ENCODE measurements at regions not wholly inside any gene's neighbourhood (a gene's known extent, or its start where the extent isn't known, plus 50 kb on each side); places are given as distances from the start of the nearest gene placed in this dataset.
"Not testable (repeated sequence)": the region's sequence is repeated elsewhere in the genome, so short reads cannot be mapped to it uniquely, and the experiment has no call there.

- no peak overlapping the region for H3K4me3 ChIP-seq (ENCODE audit: low read depth, low read length)
- TF ChIP-seq CTCF (IDR thresholded peaks at IDR 0.05; ENCODE audit: insufficient read depth, low read depth, low read length, missing control alignments) = no peak
- no peak for DNase-seq (ENCODE audit: low read depth)
Observed at GRCh38 chr18:70600225-70600925, 311.5 kb downstream of the SOCS6 start.

- H3K4me3 ChIP-seq (ENCODE audit: low read depth, low read length) = no peak overlapping the region
Observed at GRCh38 chr18:70598406-70598805, 309.6 kb downstream of the SOCS6 start.

GRCh38 chr18:70582981-70583380, 294.1 kb downstream of the SOCS6 start:
- DNase-seq (ENCODE audit: low read depth) = no peak
- H3K4me3 ChIP-seq (ENCODE audit: low read depth, low read length) = no peak overlapping the region
- TF ChIP-seq CTCF (IDR thresholded peaks at IDR 0.05; ENCODE audit: insufficient read depth, low read depth, low read length, missing control alignments) = no peak

More at GRCh38 chr18:70598406-70598805, 309.6 kb downstream of the SOCS6 start:
- DNase-seq (ENCODE audit: low read depth) = no peak
- TF ChIP-seq CTCF (IDR thresholded peaks at IDR 0.05; ENCODE audit: insufficient read depth, low read depth, low read length, missing control alignments) = no peak

GRCh38 chr18:70578480-70578879, 289.6 kb downstream of the SOCS6 start:
- no peak for TF ChIP-seq CTCF (IDR thresholded peaks at IDR 0.05; ENCODE audit: insufficient read depth, low read depth, low read length, missing control alignments)
- no peak overlapping the region for H3K4me3 ChIP-seq (ENCODE audit: low read depth, low read length)
- no peak for DNase-seq (ENCODE audit: low read depth)

- DNase-seq (ENCODE audit: low read depth) = no peak
- no peak for TF ChIP-seq CTCF (IDR thresholded peaks at IDR 0.05; ENCODE audit: insufficient read depth, low read depth, low read length, missing control alignments)
- no peak overlapping the region for H3K4me3 ChIP-seq (ENCODE audit: low read depth, low read length)
Observed at GRCh38 chr18:70577023-70577420, 288.2 kb downstream of the SOCS6 start.

- no peak for TF ChIP-seq CTCF (IDR thresholded peaks at IDR 0.05; ENCODE audit: insufficient read depth, low read depth, low read length, missing control alignments)
- no peak overlapping the region for H3K4me3 ChIP-seq (ENCODE audit: low read depth, low read length)
- DNase-seq (ENCODE audit: low read depth) = no peak
Observed at GRCh38 chr18:70576276-70577022, 287.6 kb downstream of the SOCS6 start.

GRCh38 chr18:70574951-70575350, 286.1 kb downstream of the SOCS6 start:
- not testable (repeated sequence) for H3K4me3 ChIP-seq (ENCODE audit: low read depth, low read length); DNase-seq (ENCODE audit: low read depth)

GRCh38 chr18:70569647-70570046, 280.8 kb downstream of the SOCS6 start:
- not testable (repeated sequence) for DNase-seq (ENCODE audit: low read depth); H3K4me3 ChIP-seq (ENCODE audit: low read depth, low read length)

Data from GM12865 (cell line).